WI38 (cell line): ENCODE measurements at regions not wholly inside any gene's neighbourhood (a gene's known extent, or its start where the extent isn't known, plus 50 kb on each side); places are given as distances from the start of the nearest gene placed in this dataset.

Experiments used
- H3K4me3 ChIP-seq: 2 replicates; pipeline ENCODE4 v1.5.1; 2011; ENCODE audit warnings: low read depth, mild to moderate bottlenecking, control low read depth, low read length
- CTCF ChIP-seq: IDR thresholded peaks from 2 replicates; pipeline ENCODE4 v1.5.1; 2012; ENCODE audit warnings: low read depth, mild to moderate bottlenecking, control low read depth, low read length

GRCh38 chr4:178894126-178894525 lies 1451.9 kb upstream of the AGA start:
- no peak for TF ChIP-seq CTCF
- H3K4me3 ChIP-seq, result no peak overlapping the region

- no peak for TF ChIP-seq CTCF
These were observed 1456.8 kb upstream of the AGA start for GRCh38 chr4:178899084-178899483.

GRCh38 chr4:178917756-178918155 lies 1475.5 kb upstream of the AGA start:
- no peak overlapping the region for H3K4me3 ChIP-seq

More at GRCh38 chr4:178899084-178899483, 1456.8 kb upstream of the AGA start:
- H3K4me3 ChIP-seq, result no peak overlapping the region

GRCh38 chr4:178937130-178937529 lies 1494.9 kb upstream of the AGA start:
- no peak for TF ChIP-seq CTCF
- H3K4me3 ChIP-seq, result no peak overlapping the region

More at GRCh38 chr4:178917756-178918155, 1475.5 kb upstream of the AGA start:
- no peak for TF ChIP-seq CTCF

- H3K4me3 ChIP-seq, result no peak overlapping the region
These were observed 1499.7 kb upstream of the AGA start for GRCh38 chr4:178941975-178942374.

GRCh38 chr4:178953447-178954120 lies 1511.3 kb upstream of the AGA start:
- TF ChIP-seq CTCF, result no peak
- H3K4me3 ChIP-seq, result no peak overlapping the region

More at GRCh38 chr4:178941975-178942374, 1499.7 kb upstream of the AGA start:
- TF ChIP-seq CTCF, result no peak

GRCh38 chr4:178955614-178956013 lies 1513.4 kb upstream of the AGA start:
- H3K4me3 ChIP-seq, result no peak overlapping the region
- no peak for TF ChIP-seq CTCF
